GM12875 (cell line): ENCODE measurements at regions not wholly inside any gene's neighbourhood (a gene's known extent, or its start where the extent isn't known, plus 50 kb on each side); places are given as distances from the start of the nearest gene placed in this dataset.

Source experiments
- H3K4me3 ChIP-seq: one replicate; pipeline ENCODE4 v1.5.1; 2011; ENCODE audit warnings: low read depth, low read length, control low read depth
- CTCF ChIP-seq: IDR thresholded peaks from 2 replicates; pipeline ENCODE4 v1.5.1; 2011; ENCODE audit warnings: low read depth, mild to moderate bottlenecking, control low read depth, inconsistent platforms, low read length, moderate library complexity, borderline replicate concordance; ENCODE audit not compliant: insufficient read depth

- H3K4me3 ChIP-seq = no peak overlapping the region
- no peak for TF ChIP-seq CTCF
Measured at GRCh38 chr11:97610854-97611253, 1221.0 kb downstream of the JRKL start.

GRCh38 chr11:97611345-97611744, 1221.5 kb downstream of the JRKL start:
- no peak for TF ChIP-seq CTCF
- no peak overlapping the region for H3K4me3 ChIP-seq

GRCh38 chr11:97614606-97615005, 1224.8 kb downstream of the JRKL start:
- no peak overlapping the region for H3K4me3 ChIP-seq
- TF ChIP-seq CTCF = no peak

DNA sequence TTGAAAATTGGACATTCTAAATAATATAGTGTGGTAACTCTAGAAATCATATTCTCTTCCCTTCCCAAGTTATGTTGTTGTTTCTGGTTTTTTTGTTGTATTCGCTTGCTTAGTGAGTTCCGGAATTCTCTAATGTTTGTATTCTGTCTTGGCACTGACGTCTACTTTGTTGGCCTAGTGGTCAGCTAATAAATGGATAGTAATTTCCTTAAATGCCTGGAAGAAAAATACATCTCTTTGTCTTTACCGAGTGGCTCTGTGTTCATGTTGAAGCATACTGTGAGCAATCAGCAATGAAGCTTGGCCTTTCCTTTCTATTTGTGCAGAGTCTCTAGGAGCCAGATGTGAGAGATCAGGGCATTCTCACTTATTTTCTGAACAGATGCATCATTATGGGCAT, 1225.7 kb downstream of the JRKL start:
- TF ChIP-seq CTCF = no peak

GRCh38 chr11:97617031-97617430, 1227.2 kb downstream of the JRKL start:
- H3K4me3 ChIP-seq = no peak overlapping the region
- TF ChIP-seq CTCF = no peak

More for the DNA sequence above, 1225.7 kb downstream of the JRKL start:
- no peak overlapping the region for H3K4me3 ChIP-seq

- no peak for TF ChIP-seq CTCF
- no peak overlapping the region for H3K4me3 ChIP-seq
Measured at GRCh38 chr11:97620007-97620406, 1230.2 kb downstream of the JRKL start.

DNA sequence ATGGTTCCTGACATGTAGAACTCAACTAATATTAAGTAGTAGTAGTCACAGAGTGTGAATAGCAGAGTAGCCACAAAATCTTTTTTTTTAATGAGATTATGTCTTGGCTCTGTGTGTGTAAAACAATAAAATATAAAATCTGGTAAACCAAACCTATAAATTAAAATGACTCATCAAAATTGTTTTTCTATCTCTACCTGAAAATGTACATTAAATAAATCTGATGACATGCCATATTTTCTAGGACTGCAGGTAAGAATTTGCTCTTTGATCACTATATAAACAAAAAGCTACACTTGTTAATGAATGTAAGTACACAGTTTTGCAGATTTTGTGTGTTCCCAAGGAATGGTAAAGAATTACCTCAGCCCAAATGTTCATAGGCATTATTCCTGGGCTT, 1231.5 kb downstream of the JRKL start:
- TF ChIP-seq CTCF = no peak
- no peak overlapping the region for H3K4me3 ChIP-seq
